HEK293 (cell line): ENCODE measurements at regions not wholly inside any gene's neighbourhood (a gene's known extent, or its start where the extent isn't known, plus 50 kb on each side); places are given as distances from the start of the nearest gene placed in this dataset.

ENCODE experiments used
- CTCF ChIA-PET: fragments of 350-600 bp; formaldehyde crosslinking; extraction: SDS; loops from one replicate; lab custom pipeline; 2021; ENCODE audit warnings: antibody characterized with exemption; lab: Yijun Ruan, JAX
- POLR2A ChIA-PET: fragments of 300-600 bp; formaldehyde crosslinking; extraction: SDS; loops from one replicate; lab custom pipeline; 2020; ENCODE audit warnings: antibody characterized with exemption, inconsistent platforms; lab: Yijun Ruan, JAX
- H3K27ac ChIP-seq: fragments of 200-500 bp; sonication (Bioruptor generic); 2 replicates; pipeline ENCODE4 v1.5.1; 2014; ENCODE audit warnings: low read depth, low read length, control low read depth, inconsistent platforms; ENCODE audit errors: extremely low read depth
- H3K36me3 ChIP-seq, 2 experiments: fragments of 200-500 bp in 1 of 2; sonication (Bioruptor generic) in 1 of 2; 1 replicate in 1 of 2; 2 replicates in 1 of 2; pipeline ENCODE4 v1.5.1; 2014 to 2017; ENCODE audit warnings: inconsistent platforms in 2 of 2, low read length in 2 of 2; ENCODE audit not compliant: control insufficient read depth in 2 of 2, insufficient read depth in 1 of 2
- H3K4me1 ChIP-seq: fragments of 200-500 bp; sonication (Bioruptor generic); 2 replicates; pipeline ENCODE4 v1.5.1; 2014; ENCODE audit warnings: mild to moderate bottlenecking, low read length, inconsistent platforms; ENCODE audit not compliant: control insufficient read depth, insufficient read depth
- H3K4me3 ChIP-seq: 2 replicates; pipeline ENCODE4 v1.5.1; 2011; ENCODE audit warnings: low read depth, mild to moderate bottlenecking, control low read depth, low read length, moderate library complexity
- H3K9me3 ChIP-seq: fragments of 200-500 bp; sonication (Bioruptor generic); 2 replicates; pipeline ENCODE4 v1.5.1; 2014; ENCODE audit warnings: low read depth, low read length, inconsistent platforms; ENCODE audit not compliant: control insufficient read depth, insufficient read depth
- EGR2 ChIP-seq: fragments of 450-650 bp; formaldehyde crosslinking; IDR thresholded peaks from 2 replicates; pipeline ENCODE4 v1.5.1; 2016; ENCODE audit warnings: low read depth, missing biosample characterization, missing genetic modification characterization
- GFI1B ChIP-seq: fragments of 450-650 bp; formaldehyde crosslinking; IDR thresholded peaks from 2 replicates; pipeline ENCODE4 v1.5.1; 2016; ENCODE audit warnings: missing biosample characterization, missing genetic modification characterization
- GLIS1 ChIP-seq: fragments of 450-650 bp; formaldehyde crosslinking; IDR thresholded peaks from 2 replicates; pipeline ENCODE4 v1.5.1; 2016; ENCODE audit warnings: missing biosample characterization, missing genetic modification characterization
- HOXD13 ChIP-seq: sonication (generic); formaldehyde crosslinking; IDR thresholded peaks from 2 replicates; pipeline ENCODE4 v1.8.0; 2022; ENCODE audit warnings: missing genetic modification reagents, borderline replicate concordance
- MZF1 ChIP-seq: fragments of 450-650 bp; formaldehyde crosslinking; IDR thresholded peaks from 2 replicates; pipeline ENCODE4 v1.5.1; 2017; ENCODE audit warnings: missing biosample characterization, missing genetic modification characterization, borderline replicate concordance
- OVOL3 ChIP-seq: fragments of 450-650 bp; formaldehyde crosslinking; IDR thresholded peaks from 2 replicates; pipeline ENCODE4 v1.5.1; 2016; ENCODE audit warnings: missing biosample characterization, missing genetic modification characterization
- TRIM28 ChIP-seq: IDR thresholded peaks from 2 replicates; pipeline ENCODE4 v1.6.1; 2011; ENCODE audit warnings: low read length, control low read depth, borderline replicate concordance
- ZBTB1 ChIP-seq: fragments of 450-650 bp; formaldehyde crosslinking; IDR thresholded peaks from 2 replicates; pipeline ENCODE4 v1.5.1; 2016; ENCODE audit warnings: missing biosample characterization, missing genetic modification characterization
- ZBTB26 ChIP-seq: fragments of 450-650 bp; formaldehyde crosslinking; optimal IDR thresholded peaks from 2 replicates; pipeline ENCODE3; 2016; ENCODE audit warnings: missing biosample characterization, mild to moderate bottlenecking, missing genetic modification characterization
- ZNF112 ChIP-seq: fragments of 450-650 bp; formaldehyde crosslinking; IDR thresholded peaks from 2 replicates; pipeline ENCODE4 v1.5.0; 2017; ENCODE audit warnings: missing biosample characterization, missing genetic modification characterization
- ZNF211 ChIP-seq: fragments of 450-650 bp; formaldehyde crosslinking; IDR thresholded peaks from 2 replicates; pipeline ENCODE4 v1.5.1; 2016; ENCODE audit warnings: low read depth, missing biosample characterization, missing genetic modification characterization
- ZNF214 ChIP-seq: fragments of 450-650 bp; formaldehyde crosslinking; IDR thresholded peaks from 2 replicates; pipeline ENCODE4 v1.5.1; 2017; ENCODE audit warnings: missing biosample characterization, mild to moderate bottlenecking, missing genetic modification characterization, borderline replicate concordance
- ZNF366 ChIP-seq: fragments of 450-650 bp; formaldehyde crosslinking; conservative IDR thresholded peaks from 2 replicates; pipeline ENCODE4 v1.5.1; 2016; ENCODE audit warnings: missing biosample characterization, missing genetic modification characterization
- ZNF530 ChIP-seq: fragments of 450-650 bp; formaldehyde crosslinking; IDR thresholded peaks from 2 replicates; pipeline ENCODE4 v1.5.1; 2016; ENCODE audit warnings: low read depth, missing biosample characterization, missing genetic modification characterization
- ZNF624 ChIP-seq: fragments of 450-650 bp; formaldehyde crosslinking; IDR thresholded peaks from 2 replicates; pipeline ENCODE4 v1.5.1; 2017; ENCODE audit warnings: missing biosample characterization, missing genetic modification characterization
- ZNF626 ChIP-seq: fragments of 450-650 bp; sonication (Bioruptor Pico); formaldehyde crosslinking; IDR thresholded peaks from 2 replicates; pipeline ENCODE4 v1.5.1; 2018; ENCODE audit warnings: missing biosample characterization, missing genetic modification characterization, inconsistent platforms
- ZXDB ChIP-seq: fragments of 450-650 bp; formaldehyde crosslinking; IDR thresholded peaks from 2 replicates; pipeline ENCODE4 v1.5.1; 2016; ENCODE audit warnings: missing biosample characterization, missing genetic modification characterization
- TF ChIP-seq, protein P1 (sequence below): fragments of 450-650 bp; formaldehyde crosslinking; IDR thresholded peaks from 2 replicates; pipeline ENCODE4 v1.5.1; 2016; ENCODE audit warnings: missing biosample characterization, missing genetic modification characterization, borderline replicate concordance
- TF ChIP-seq, protein P2 (sequence below): fragments of 450-650 bp; formaldehyde crosslinking; IDR thresholded peaks from 2 replicates; pipeline ENCODE4 v1.5.1; 2016; ENCODE audit warnings: missing biosample characterization, missing genetic modification characterization
- TF ChIP-seq, protein P3 (sequence below): fragments of 450-650 bp; IDR thresholded peaks from 2 replicates; pipeline ENCODE4 v1.5.1; 2018; ENCODE audit warnings: missing biosample characterization, missing genetic modification characterization

DNA sequence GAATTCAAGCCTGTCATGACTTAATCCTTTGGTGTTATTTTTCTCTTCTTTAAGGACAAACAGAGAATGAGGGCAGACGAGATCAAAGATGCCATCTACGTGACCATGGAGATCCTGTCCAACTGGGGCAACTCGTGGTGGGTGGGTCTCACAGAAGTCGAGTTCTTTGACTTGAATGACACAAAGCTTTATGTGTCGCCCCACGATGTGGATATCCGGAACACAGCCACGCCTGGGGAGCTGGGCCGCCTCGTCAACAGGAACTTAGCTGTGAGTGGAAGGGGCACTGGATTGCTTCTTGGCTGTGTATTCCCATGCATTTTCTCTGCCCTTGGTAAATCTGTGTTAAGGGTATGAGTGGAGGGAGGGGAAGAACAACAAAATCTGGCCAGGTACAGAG, 158.7 kb downstream of the KATNIP start (continued):
- TF ChIP-seq, protein P1, sequence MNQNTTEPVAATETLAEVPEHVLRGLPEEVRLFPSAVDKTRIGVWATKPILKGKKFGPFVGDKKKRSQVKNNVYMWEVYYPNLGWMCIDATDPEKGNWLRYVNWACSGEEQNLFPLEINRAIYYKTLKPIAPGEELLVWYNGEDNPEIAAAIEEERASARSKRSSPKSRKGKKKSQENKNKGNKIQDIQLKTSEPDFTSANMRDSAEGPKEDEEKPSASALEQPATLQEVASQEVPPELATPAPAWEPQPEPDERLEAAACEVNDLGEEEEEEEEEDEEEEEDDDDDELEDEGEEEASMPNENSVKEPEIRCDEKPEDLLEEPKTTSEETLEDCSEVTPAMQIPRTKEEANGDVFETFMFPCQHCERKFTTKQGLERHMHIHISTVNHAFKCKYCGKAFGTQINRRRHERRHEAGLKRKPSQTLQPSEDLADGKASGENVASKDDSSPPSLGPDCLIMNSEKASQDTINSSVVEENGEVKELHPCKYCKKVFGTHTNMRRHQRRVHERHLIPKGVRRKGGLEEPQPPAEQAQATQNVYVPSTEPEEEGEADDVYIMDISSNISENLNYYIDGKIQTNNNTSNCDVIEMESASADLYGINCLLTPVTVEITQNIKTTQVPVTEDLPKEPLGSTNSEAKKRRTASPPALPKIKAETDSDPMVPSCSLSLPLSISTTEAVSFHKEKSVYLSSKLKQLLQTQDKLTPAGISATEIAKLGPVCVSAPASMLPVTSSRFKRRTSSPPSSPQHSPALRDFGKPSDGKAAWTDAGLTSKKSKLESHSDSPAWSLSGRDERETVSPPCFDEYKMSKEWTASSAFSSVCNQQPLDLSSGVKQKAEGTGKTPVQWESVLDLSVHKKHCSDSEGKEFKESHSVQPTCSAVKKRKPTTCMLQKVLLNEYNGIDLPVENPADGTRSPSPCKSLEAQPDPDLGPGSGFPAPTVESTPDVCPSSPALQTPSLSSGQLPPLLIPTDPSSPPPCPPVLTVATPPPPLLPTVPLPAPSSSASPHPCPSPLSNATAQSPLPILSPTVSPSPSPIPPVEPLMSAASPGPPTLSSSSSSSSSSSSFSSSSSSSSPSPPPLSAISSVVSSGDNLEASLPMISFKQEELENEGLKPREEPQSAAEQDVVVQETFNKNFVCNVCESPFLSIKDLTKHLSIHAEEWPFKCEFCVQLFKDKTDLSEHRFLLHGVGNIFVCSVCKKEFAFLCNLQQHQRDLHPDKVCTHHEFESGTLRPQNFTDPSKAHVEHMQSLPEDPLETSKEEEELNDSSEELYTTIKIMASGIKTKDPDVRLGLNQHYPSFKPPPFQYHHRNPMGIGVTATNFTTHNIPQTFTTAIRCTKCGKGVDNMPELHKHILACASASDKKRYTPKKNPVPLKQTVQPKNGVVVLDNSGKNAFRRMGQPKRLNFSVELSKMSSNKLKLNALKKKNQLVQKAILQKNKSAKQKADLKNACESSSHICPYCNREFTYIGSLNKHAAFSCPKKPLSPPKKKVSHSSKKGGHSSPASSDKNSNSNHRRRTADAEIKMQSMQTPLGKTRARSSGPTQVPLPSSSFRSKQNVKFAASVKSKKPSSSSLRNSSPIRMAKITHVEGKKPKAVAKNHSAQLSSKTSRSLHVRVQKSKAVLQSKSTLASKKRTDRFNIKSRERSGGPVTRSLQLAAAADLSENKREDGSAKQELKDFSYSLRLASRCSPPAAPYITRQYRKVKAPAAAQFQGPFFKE (tag by site-specific recombination) = no peak
- TF ChIP-seq GLIS1 (tag by site-specific recombination) (no peak), ZNF530 (tag by site-specific recombination) (no peak)
- TF ChIP-seq, all 188 proteins: peak for 0

GRCh38 chr16:27712251-27712711, 162.3 kb downstream of the KATNIP start:
- POLR2A ChIA-PET = no interaction called here
- Histone ChIP-seq H3K9me3 (no peaks in the 10 kb centered on the region), H3K36me3 (peaks cover 0 to 4% of the 10 kb centered on the region in 2 experiments; a peak in 2 of 3 replicates), H3K4me1 (no peaks in the 10 kb centered on the region), H3K27ac (no peak overlapping the region), H3K4me3 (no peak overlapping the region)
- CTCF ChIA-PET = no interaction called here
- no peak for TF ChIP-seq HOXD13 (CRISPR knock-in tag)
- TF ChIP-seq GFI1B (tag by site-specific recombination) = no peak
- no peak for TF ChIP-seq ZXDB (tag by site-specific recombination)
- TF ChIP-seq, protein P2, sequence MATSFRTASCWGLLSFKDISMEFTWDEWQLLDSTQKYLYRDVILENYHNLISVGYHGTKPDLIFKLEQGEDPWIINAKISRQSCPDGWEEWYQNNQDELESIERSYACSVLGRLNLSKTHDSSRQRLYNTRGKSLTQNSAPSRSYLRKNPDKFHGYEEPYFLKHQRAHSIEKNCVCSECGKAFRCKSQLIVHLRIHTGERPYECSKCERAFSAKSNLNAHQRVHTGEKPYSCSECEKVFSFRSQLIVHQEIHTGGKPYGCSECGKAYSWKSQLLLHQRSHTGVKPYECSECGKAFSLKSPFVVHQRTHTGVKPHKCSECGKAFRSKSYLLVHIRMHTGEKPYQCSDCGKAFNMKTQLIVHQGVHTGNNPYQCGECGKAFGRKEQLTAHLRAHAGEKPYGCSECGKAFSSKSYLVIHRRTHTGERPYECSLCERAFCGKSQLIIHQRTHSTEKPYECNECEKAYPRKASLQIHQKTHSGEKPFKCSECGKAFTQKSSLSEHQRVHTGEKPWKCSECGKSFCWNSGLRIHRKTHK (tag by site-specific recombination) = no peak
- no peak for TF ChIP-seq ZBTB26 (tag by site-specific recombination)
- TF ChIP-seq EGR2 (tag by site-specific recombination) = no peak
- TF ChIP-seq TRIM28 = no peak
- TF ChIP-seq, protein P1 (tag by site-specific recombination) = no peak
- no peak for TF ChIP-seq ZBTB1 (tag by site-specific recombination)
- no peak for TF ChIP-seq ZNF112 (tag by site-specific recombination)
- TF ChIP-seq ZNF624 (tag by site-specific recombination) = no peak
- no peak for TF ChIP-seq MZF1 (tag by site-specific recombination)
- TF ChIP-seq OVOL3 (tag by site-specific recombination) = no peak
- no peak for TF ChIP-seq ZNF626
- TF ChIP-seq ZNF211 (tag by site-specific recombination) = no peak
- TF ChIP-seq, protein P3, sequence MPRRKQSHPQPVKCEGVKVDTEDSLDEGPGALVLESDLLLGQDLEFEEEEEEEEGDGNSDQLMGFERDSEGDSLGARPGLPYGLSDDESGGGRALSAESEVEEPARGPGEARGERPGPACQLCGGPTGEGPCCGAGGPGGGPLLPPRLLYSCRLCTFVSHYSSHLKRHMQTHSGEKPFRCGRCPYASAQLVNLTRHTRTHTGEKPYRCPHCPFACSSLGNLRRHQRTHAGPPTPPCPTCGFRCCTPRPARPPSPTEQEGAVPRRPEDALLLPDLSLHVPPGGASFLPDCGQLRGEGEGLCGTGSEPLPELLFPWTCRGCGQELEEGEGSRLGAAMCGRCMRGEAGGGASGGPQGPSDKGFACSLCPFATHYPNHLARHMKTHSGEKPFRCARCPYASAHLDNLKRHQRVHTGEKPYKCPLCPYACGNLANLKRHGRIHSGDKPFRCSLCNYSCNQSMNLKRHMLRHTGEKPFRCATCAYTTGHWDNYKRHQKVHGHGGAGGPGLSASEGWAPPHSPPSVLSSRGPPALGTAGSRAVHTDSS (tag by site-specific recombination) = no peak
- TF ChIP-seq ZNF366 (tag by site-specific recombination) = no peak
- TF ChIP-seq ZNF214 (tag by site-specific recombination) = no peak
